ENCODE measurements at regions not wholly inside any gene's neighbourhood (a gene's known extent, or its start where the extent isn't known, plus 50 kb on each side); places are given as distances from the start of the nearest gene placed in this dataset.

GRCh38 chr3:14330508-14330907, 71.9 kb upstream of the SLC6A6 start:
- Histone ChIP-seq H3K23me2 (ENCODE audit: low read depth, low read length) (no peaks in the 10 kb centered on the region), H2BK15ac (ENCODE audit: low read length) (peak overlapping the region; percentile 75), H3K18ac (ENCODE audit: extremely low read depth, low read length) (peak overlapping the region; percentile 83), H3K79me2 (ENCODE audit: control insufficient read depth in 1 of 2, insufficient read depth in 2 of 2, low read length in 2 of 2) (no peaks in the 10 kb centered on the region), H3K9ac (replicated peaks in 1 of 4; ENCODE audit: extremely low read depth in 1 of 4, low read depth in 3 of 4, low read length in 3 of 4) (no peak overlapping the region), H2BK12ac (ENCODE audit: low read depth, low read length) (peak overlapping the region; percentile 96), H3K4me1 (replicated peaks in 1 of 4; ENCODE audit: control insufficient read depth in 3 of 4, insufficient read depth in 4 of 4, low read length in 3 of 4) (peaks cover 1 to 21% (median 5%) of the 10 kb centered on the region in 4 experiments; a peak in 6 of 7 replicates), H3K4me2 (ENCODE audit: insufficient read depth in 1 of 2, low read depth in 2 of 2, low read length in 2 of 2) (no peak overlapping the region), H3K27ac (ENCODE audit: low read depth, low read length) (no peak overlapping the region; the same call in 1 of the 2 replicates), H2AFZ (ENCODE audit: low read length) (no peak overlapping the region), H3K56ac (replicated peaks; ENCODE audit: insufficient read length, low read depth, low read length) (no peak overlapping the region), H3K9me3 (ENCODE audit: insufficient read depth in 2 of 2, low read depth in 1 of 2, low read length in 1 of 2) (no peaks in the 10 kb centered on the region), H4K20me1 (replicated peaks in 1 of 2; ENCODE audit: control insufficient read depth in 1 of 2, insufficient read depth in 2 of 2, low read length in 2 of 2) (no peaks in the 10 kb centered on the region), H2AK5ac (ENCODE audit: low read depth, low read length) (peak overlapping the region; percentile 77), H2BK120ac (replicated peaks; ENCODE audit: low read depth, low read length) (peak overlapping the region; percentile 77), H2BK5ac (ENCODE audit: low read depth, low read length) (peak overlapping the region; percentile 95), H4K91ac (replicated peaks; ENCODE audit: insufficient read length, low read length) (peak overlapping the region; percentile 85), H3K14ac (ENCODE audit: insufficient read length) (peak overlapping the region; percentile 16), H3K4me3 (ENCODE audit: extremely low read depth in 1 of 4, insufficient read depth in 2 of 4, low read depth in 3 of 4, low read length in 4 of 4) (no peak overlapping the region), H4K5ac (ENCODE audit: insufficient read length, low read depth, low read length) (peak overlapping the region; percentile 16), H3K23ac (ENCODE audit: insufficient read length) (no peak overlapping the region), H3K36me3 (ENCODE audit: control insufficient read depth in 2 of 4, insufficient read depth in 4 of 4, low read length in 3 of 4) (no peaks in the 10 kb centered on the region), H3K27me3 (replicated peaks in 1 of 4; ENCODE audit: control insufficient read depth in 3 of 4, extremely low read depth in 1 of 4, insufficient read depth in 3 of 4, low read length in 3 of 4) (peaks cover 0 to 4% (median 0%) of the 10 kb centered on the region in 4 experiments; a peak in 1 of 7 replicates), H3K4ac (replicated peaks; ENCODE audit: insufficient read length, low read depth, low read length) (peak overlapping the region; percentile 95), H4K8ac (ENCODE audit: extremely low read depth, insufficient read depth, low read length) (no peak overlapping the region), H3K79me1 (ENCODE audit: low read depth, low read length) (no peaks in the 10 kb centered on the region; the same call in 1 of the 2 replicates), H2BK20ac (ENCODE audit: low read length) (peak overlapping the region; percentile 94)
- DNase-seq (ENCODE audit: low read depth in 1 of 2, low spot score in 2 of 2) (no peak), FAIRE-seq (no peak)
- no peak for TF ChIP-seq GTF2F1 (IDR thresholded peaks at IDR 0.05; ENCODE audit: borderline replicate concordance, low read depth, low read length)
- WGBS, 2 experiments (ENCODE audit: extremely low coverage in 1 of 2, insufficient coverage in 1 of 2, insufficient read length in 1 of 2, insufficient replicate concordance in 2 of 2, low coverage in 1 of 2, low lambda C conversion rate in 2 of 2, missing lambda C conversion rate in 1 of 2), result 83% methylated on average over 10 of the region's 10 CpGs; no CpG with 5 or more reads in 1 of the 2 experiments
- ChIA-PET POLR2A (ENCODE audit: partially characterized antibody) (interaction anchor here (1.2 kb wide), 1 partner anchor 42 kb away, joined by 3 read pairs; no protein-coding TSS in a partner anchor), CTCF (ENCODE audit: partially characterized antibody) (interaction anchor here (0.6 to 3.3 kb wide), 4 partner anchors 8 to 587 kb away, joined by 3 to 11 read pairs (median 7); no protein-coding TSS in a partner anchor)

Data from H1 (cell line).